Osteocyte (in vitro differentiated cells): ENCODE measurements at regions not wholly inside any gene's neighbourhood (a gene's known extent, or its start where the extent isn't known, plus 50 kb on each side); places are given as distances from the start of the nearest gene placed in this dataset.
"Not testable (repeated sequence)": the region's sequence is repeated elsewhere in the genome, so short reads cannot be mapped to it uniquely, and the experiment has no call there.

Experiments
- DNase-seq: peaks from one replicate; pipeline ENCODE4 v3.0.0; 2021; ENCODE audit warnings: mixed read lengths; ENCODE audit not compliant: unreplicated experiment; ENCODE audit errors: extremely low spot score
- H3K27ac Mint-ChIP-seq: one replicate; pipeline ENCODE4 v1.8.0; 2021; ENCODE audit warnings: mild to moderate bottlenecking, mixed read lengths; ENCODE audit not compliant: unreplicated experiment
- H3K27me3 Mint-ChIP-seq: one replicate; pipeline ENCODE4 v1.8.0; 2021; ENCODE audit warnings: mixed read lengths; ENCODE audit not compliant: unreplicated experiment
- H3K36me3 Mint-ChIP-seq: one replicate; pipeline ENCODE4 v1.8.0; 2021; ENCODE audit warnings: mixed read lengths; ENCODE audit not compliant: unreplicated experiment
- H3K4me1 Mint-ChIP-seq: one replicate; pipeline ENCODE4 v1.8.0; 2021; ENCODE audit warnings: mixed read lengths; ENCODE audit not compliant: unreplicated experiment
- H3K4me3 Mint-ChIP-seq: one replicate; pipeline ENCODE4 v1.8.0; 2021; ENCODE audit warnings: mild to moderate bottlenecking, moderate library complexity, mixed read lengths; ENCODE audit not compliant: unreplicated experiment
- H3K9me3 Mint-ChIP-seq: one replicate; pipeline ENCODE4 v1.8.0; 2021; ENCODE audit warnings: mixed read lengths; ENCODE audit not compliant: unreplicated experiment
- TF ChIP-seq, protein P1 (sequence below): fragments of 200-600 bp; sonication (generic); IDR thresholded peaks from 2 replicates; pipeline ENCODE4 v1.5.0; 2021; ENCODE audit warnings: antibody characterized with exemption, mild to moderate bottlenecking, moderate library complexity

DNA sequence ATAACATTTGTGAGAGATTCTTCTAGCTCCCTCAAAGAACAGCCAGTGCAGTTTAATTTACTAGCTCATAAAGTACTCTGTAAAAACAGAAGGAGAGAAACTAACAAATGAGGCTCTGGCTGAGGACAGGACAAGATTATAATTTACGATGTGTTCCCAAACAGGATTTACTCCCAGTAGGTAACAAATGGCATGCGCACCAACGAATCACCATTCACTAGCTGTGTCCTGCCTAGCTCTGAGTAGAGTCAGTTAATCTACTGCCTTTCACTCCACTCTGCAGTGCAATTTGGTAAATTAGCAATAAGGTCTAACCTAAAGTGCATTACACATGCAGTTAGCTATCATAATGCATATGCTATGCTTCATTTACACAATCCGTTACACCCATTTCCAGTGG is 497.4 kb upstream of the CCNG1 start:
- H3K36me3 Mint-ChIP-seq: no peaks in the 10 kb centered on the region

DNA sequence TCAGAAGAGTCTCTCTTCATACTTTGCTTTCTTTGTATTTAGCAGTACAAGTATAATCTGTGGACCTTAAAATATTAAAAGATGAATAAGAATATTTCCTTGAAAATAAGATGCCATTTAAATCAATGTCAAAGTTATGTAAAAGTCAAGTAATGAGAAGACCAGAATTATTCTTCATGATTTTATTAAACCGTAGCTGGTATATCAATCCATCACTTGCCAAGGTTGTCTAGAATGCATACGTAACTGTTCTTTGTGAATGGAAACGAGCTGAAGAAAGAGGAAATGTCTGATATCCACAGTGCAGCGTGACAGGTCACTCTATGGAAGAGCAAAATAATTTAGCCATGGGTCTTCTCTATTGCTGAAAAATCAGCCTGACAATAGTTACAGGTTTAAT is 488.7 kb upstream of the CCNG1 start:
- H3K27ac Mint-ChIP-seq: no peak overlapping the region
- TF ChIP-seq, protein P1, sequence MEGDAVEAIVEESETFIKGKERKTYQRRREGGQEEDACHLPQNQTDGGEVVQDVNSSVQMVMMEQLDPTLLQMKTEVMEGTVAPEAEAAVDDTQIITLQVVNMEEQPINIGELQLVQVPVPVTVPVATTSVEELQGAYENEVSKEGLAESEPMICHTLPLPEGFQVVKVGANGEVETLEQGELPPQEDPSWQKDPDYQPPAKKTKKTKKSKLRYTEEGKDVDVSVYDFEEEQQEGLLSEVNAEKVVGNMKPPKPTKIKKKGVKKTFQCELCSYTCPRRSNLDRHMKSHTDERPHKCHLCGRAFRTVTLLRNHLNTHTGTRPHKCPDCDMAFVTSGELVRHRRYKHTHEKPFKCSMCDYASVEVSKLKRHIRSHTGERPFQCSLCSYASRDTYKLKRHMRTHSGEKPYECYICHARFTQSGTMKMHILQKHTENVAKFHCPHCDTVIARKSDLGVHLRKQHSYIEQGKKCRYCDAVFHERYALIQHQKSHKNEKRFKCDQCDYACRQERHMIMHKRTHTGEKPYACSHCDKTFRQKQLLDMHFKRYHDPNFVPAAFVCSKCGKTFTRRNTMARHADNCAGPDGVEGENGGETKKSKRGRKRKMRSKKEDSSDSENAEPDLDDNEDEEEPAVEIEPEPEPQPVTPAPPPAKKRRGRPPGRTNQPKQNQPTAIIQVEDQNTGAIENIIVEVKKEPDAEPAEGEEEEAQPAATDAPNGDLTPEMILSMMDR: no peak
- no peaks in the 10 kb centered on the region for H3K9me3 Mint-ChIP-seq
- DNase-seq: no peak
- H3K4me1 Mint-ChIP-seq: no peaks in the 10 kb centered on the region
- H3K4me3 Mint-ChIP-seq: no peak overlapping the region
- no peaks in the 10 kb centered on the region for H3K36me3 Mint-ChIP-seq
- H3K27me3 Mint-ChIP-seq: no peaks in the 10 kb centered on the region

More for the DNA sequence above, 497.4 kb upstream of the CCNG1 start:
- H3K4me3 Mint-ChIP-seq: no peak overlapping the region
- H3K27ac Mint-ChIP-seq: no peak overlapping the region
- no peaks in the 10 kb centered on the region for H3K27me3 Mint-ChIP-seq
- H3K4me1 Mint-ChIP-seq: no peaks in the 10 kb centered on the region
- TF ChIP-seq, protein P1: no peak
- DNase-seq: no peak
- peaks cover 9% of the 10 kb centered on the region for H3K9me3 Mint-ChIP-seq

DNA sequence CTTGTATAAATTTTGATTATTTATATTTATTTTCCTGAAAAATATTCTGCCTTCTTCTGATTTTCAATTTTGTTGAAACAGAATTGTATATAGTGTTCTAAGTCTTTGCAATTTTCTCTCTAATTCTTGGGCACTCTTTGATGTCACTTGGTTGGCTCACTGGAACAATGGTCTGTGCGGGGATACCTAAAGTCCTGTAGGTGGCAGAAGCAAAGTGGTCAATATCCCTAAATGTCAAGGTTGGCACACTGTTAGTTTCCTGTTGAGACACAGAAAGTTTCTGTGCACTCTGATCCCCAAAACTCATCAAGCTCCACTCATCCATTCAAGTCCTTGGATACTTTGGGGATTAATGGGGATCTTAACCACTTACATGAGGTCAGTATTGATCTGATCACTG is 480.8 kb upstream of the CCNG1 start:
- TF ChIP-seq, protein P1: no peak
- DNase-seq: no peak
- Mint-ChIP-seq H3K36me3 (no peaks in the 10 kb centered on the region), H3K27ac (no peak overlapping the region), H3K27me3 (no peaks in the 10 kb centered on the region), H3K9me3 (no peaks in the 10 kb centered on the region), H3K4me3 (no peak overlapping the region), H3K4me1 (no peaks in the 10 kb centered on the region)

DNA sequence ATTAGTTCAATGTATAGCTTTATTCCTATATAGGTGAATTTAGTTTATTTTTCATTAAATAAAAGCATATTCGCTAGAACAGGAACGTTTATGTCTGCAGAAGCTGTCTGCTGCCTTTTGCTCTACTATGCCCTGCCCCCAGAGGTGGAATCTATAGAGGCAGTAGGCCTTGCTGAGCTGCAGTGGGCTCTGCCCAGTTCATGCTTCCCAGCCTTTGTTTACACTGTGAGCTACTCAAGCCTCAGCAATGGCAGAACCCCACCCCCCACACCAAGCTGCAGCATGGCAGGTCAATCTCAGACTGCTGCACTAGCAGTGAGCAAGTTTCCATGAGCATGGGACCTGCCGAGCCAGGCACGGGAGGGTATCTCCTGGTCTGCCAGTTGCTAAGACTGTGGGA is 473.3 kb upstream of the CCNG1 start:
- H3K27me3 Mint-ChIP-seq, H3K4me1 Mint-ChIP-seq, H3K27ac Mint-ChIP-seq, DNase-seq, H3K36me3 Mint-ChIP-seq, H3K4me3 Mint-ChIP-seq: not testable (repeated sequence)
- H3K9me3 Mint-ChIP-seq: peaks cover 17% of the 10 kb centered on the region

DNA sequence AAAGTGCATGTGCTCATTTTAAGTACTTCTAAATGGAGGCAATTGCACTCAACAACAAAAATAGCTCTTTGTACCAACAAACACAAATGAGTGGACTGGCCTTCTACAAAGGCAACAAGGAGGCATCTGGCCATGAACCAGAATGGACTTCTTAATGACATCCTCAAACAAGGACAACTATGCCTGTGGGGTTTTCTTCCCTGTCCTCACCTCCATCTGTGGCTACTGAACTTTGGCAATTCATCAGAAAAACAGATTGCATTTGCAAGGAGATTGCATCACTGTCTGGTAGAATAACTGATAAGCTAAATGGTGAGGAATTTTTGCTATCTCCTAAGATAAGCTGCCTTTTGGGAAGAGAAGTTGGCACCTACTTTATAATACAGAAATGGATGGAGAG is 447.3 kb upstream of the CCNG1 start:
- no peak for DNase-seq
- Mint-ChIP-seq H3K27me3 (no peaks in the 10 kb centered on the region), H3K9me3 (no peaks in the 10 kb centered on the region), H3K36me3 (no peaks in the 10 kb centered on the region), H3K27ac (no peak overlapping the region), H3K4me1 (no peaks in the 10 kb centered on the region), H3K4me3 (no peak overlapping the region)
- TF ChIP-seq, protein P1: no peak

DNA sequence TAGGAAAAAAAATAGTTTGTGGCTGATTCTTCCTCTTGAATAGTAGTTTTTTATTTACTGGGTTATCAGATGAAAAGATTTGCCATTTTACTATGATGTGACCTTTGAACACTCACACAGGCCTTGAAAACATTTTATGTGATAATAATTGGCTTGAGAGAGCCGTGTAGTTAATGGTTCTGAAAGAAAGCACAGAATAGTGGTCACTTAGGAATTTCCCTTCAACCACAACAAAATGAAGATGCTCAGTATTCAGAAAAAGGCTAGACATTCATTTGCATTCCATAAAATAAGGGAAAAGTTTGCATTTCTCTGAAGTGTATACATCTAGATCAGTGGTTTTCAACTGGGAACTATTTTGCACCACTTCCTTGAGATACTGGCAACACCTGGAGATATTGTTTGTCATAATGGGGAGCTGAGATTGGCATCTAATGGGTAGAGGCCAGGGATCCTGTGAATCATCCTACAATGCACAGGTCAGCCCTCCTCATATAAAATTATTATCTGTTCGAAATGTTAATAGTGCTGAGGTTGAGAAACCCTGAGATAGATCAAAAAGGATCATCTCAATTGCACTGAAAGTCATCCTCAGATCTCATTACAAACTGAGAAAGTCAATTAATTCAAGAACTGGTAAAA is 446.4 kb upstream of the CCNG1 start:
- TF ChIP-seq, protein P1: no peak
- H3K4me1 Mint-ChIP-seq: no peaks in the 10 kb centered on the region
- no peak for DNase-seq
- no peaks in the 10 kb centered on the region for H3K36me3 Mint-ChIP-seq
- H3K27ac Mint-ChIP-seq: no peak overlapping the region
- H3K9me3 Mint-ChIP-seq: no peaks in the 10 kb centered on the region
- H3K4me3 Mint-ChIP-seq: no peak overlapping the region
- no peaks in the 10 kb centered on the region for H3K27me3 Mint-ChIP-seq
